Naive B cell (primary cell): ENCODE measurements at regions not wholly inside any gene's neighbourhood (a gene's known extent, or its start where the extent isn't known, plus 50 kb on each side); places are given as distances from the start of the nearest gene placed in this dataset.

Experiments
- ATAC-seq, 2 donors: fragments of 150-1000 bp; cut with Tn5 transposase; 2 replicates each; pipeline ENCODE4 v1.10.0; 2021; ENCODE audit warnings: low read depth in 2 of 2, mild to moderate bottlenecking in 2 of 2, moderate library complexity in 2 of 2
- DNase-seq: peaks from one replicate; pipeline ENCODE4 v3.0.0; 2022
- H3K27ac Mint-ChIP-seq, 6 donors: one replicate each; pipeline ENCODE4 v1.8.0; 2020 to 2022; ENCODE audit warnings: mild to moderate bottlenecking in 6 of 6, mixed read lengths in 6 of 6, moderate library complexity in 5 of 6, inconsistent platforms in 2 of 6
- H3K27me3 Mint-ChIP-seq, 3 donors: one replicate each; pipeline ENCODE4 v1.8.0; 2021 to 2022; ENCODE audit warnings: mixed read lengths in 3 of 3, mild to moderate bottlenecking in 1 of 3
- H3K36me3 Mint-ChIP-seq, 2 donors: one replicate each; pipeline ENCODE4 v1.8.0; 2020 to 2022; ENCODE audit warnings: mixed read lengths in 2 of 2, inconsistent platforms in 1 of 2, mild to moderate bottlenecking in 1 of 2
- H3K4me1 Mint-ChIP-seq, 3 donors: one replicate each; pipeline ENCODE4 v1.8.0; 2020 to 2022; ENCODE audit warnings: mixed read lengths in 3 of 3, inconsistent platforms in 1 of 3, mild to moderate bottlenecking in 1 of 3, moderate library complexity in 1 of 3
- H3K4me3 Mint-ChIP-seq, 8 donors: one replicate each; pipeline ENCODE4 v1.8.0; 2020 to 2022; ENCODE audit warnings: mild to moderate bottlenecking in 8 of 8, mixed read lengths in 8 of 8, moderate library complexity in 8 of 8, inconsistent platforms in 2 of 8
- H3K9me3 Mint-ChIP-seq, 7 donors: one replicate each; pipeline ENCODE4 v1.8.0; 2020 to 2022; ENCODE audit warnings: mixed read lengths in 7 of 7, mild to moderate bottlenecking in 5 of 7, inconsistent platforms in 2 of 7, moderate library complexity in 1 of 7

DNA sequence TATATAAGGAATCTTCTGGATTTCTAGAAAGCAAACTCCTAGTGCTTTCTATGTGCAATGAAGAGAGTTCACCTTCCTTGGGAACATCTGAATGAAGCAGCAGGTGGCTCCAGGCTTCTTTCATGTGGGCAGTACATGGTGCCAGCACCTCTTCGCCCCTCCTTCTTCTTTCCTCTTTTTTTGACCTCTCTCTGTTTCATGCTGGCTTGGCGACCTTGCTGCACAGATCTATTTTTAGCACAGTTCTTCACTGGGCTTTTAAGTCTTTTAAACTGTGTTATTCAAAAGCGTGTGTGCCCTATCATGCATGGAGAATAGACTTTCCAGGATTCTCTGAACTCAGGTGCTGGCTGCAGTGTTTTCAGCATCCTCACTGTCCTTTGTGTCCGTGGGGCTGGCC is 400.3 kb upstream of the PRKCQ start:
- H3K4me3 Mint-ChIP-seq: no peak overlapping the region
- no peak for ATAC-seq
- no peaks in the 10 kb centered on the region for H3K9me3 Mint-ChIP-seq
- DNase-seq: no peak
- H3K27me3 Mint-ChIP-seq: peaks cover 5 to 10% (median 6%) of the 10 kb centered on the region in 3 donors
- H3K4me1 Mint-ChIP-seq: peaks cover 0 to 5% (median 0%) of the 10 kb centered on the region in 3 donors
- peak overlapping the region in 1 of 6 donors; percentile 49 for H3K27ac Mint-ChIP-seq
- peaks cover 0 to 4% of the 10 kb centered on the region in 2 donors for H3K36me3 Mint-ChIP-seq

DNA sequence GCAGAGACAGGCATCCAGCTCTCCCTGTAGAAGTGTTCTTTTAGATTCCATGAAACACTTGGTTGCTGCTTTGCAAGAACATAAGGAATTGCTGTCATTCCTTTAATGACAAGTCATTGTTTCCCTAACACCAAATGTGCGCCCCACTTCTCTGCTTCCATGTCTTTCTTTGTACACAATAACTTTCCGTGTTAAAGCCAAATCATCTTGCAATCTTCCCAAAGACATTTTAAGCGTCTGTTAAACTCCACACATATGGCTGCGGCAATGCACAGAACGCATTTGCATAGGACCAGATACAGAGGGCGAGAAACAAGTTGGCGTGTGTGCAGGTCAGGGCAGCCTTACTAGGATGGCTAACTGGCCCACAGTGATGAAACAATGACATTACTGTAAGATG is 399.3 kb upstream of the PRKCQ start:
- peaks cover 0 to 4% of the 10 kb centered on the region in 2 donors for H3K36me3 Mint-ChIP-seq
- peaks cover 0 to 5% (median 0%) of the 10 kb centered on the region in 3 donors for H3K4me1 Mint-ChIP-seq
- peaks cover 5 to 10% (median 6%) of the 10 kb centered on the region in 3 donors for H3K27me3 Mint-ChIP-seq
- H3K4me3 Mint-ChIP-seq: no peak overlapping the region
- H3K27ac Mint-ChIP-seq: no peak overlapping the region
- DNase-seq: no peak
- ATAC-seq: no peak
- no peaks in the 10 kb centered on the region for H3K9me3 Mint-ChIP-seq

DNA sequence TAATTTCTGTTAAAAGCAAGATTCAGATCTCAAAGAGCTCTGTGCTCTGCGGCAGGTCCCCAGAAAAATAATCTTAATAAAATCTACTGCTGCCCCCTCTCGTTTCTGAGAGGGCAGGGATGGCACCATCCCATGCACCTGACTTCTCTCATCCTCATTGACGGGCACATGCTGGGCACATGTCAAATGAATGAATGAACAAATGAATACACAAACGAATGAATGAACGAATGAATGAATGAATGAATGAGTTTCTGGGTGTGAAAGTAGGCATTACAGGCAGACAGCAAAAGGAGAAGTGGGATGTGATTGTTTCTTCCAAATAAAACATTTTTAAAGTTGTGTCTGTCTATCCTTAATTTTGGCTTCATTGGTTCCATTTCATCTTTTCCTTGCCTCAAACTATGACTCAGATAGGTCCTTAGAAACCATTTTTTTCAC is 398.1 kb upstream of the PRKCQ start:
- Mint-ChIP-seq H3K27ac (no peak overlapping the region), H3K36me3 (no peaks in the 10 kb centered on the region), H3K9me3 (no peaks in the 10 kb centered on the region), H3K4me1 (peaks cover 0 to 5% (median 0%) of the 10 kb centered on the region in 3 donors), H3K4me3 (no peak overlapping the region), H3K27me3 (peaks cover 5 to 10% (median 6%) of the 10 kb centered on the region in 3 donors)
- ATAC-seq (no peak), DNase-seq (no peak)

DNA sequence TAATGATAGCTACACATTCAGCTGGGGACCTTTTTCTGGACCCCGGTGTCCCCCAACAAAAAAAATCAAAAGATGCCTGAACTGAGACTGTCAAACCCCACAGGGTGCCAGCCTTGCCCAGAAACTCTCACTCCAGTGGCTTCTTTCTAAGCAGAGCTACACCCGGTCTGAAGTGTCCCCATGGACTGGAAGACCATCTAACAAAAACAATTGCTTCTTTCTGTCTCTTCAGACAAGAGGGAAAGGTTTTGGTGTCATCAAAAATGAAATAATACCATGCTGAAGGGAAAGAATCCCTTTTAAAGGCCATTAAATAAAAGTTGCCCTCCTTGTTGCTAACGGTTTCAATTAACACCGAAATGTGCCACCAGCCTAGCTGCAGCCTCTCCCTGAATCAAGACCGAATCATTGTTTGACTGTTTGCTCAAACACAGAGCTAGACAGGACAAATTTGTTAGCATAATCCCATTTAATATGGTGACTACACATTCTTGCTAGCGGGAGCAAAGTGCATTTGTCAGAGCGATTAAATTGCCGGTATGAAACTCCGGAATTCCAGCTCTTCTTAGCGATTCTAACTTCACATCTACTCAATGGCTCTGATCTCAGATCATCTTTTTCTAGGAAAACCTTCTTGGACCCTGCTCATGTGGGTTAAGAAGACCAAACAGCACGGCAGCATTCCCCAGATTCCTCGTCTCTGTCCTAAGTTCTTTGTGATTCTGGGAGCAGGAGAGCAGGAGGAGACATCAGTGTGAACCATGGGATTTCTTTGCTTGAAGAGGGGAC is 397.5 kb upstream of the PRKCQ start:
- no peak for ATAC-seq

GRCh38 chr10:6973899-6974298 is 393.8 kb upstream of the PRKCQ start:
- Mint-ChIP-seq H3K27ac (no peak overlapping the region), H3K4me1 (no peaks in the 10 kb centered on the region), H3K27me3 (peaks cover 0 to 12% (median 6%) of the 10 kb centered on the region in 3 donors), H3K9me3 (peaks cover 0 to 3% (median 0%) of the 10 kb centered on the region in 7 donors), H3K36me3 (no peaks in the 10 kb centered on the region), H3K4me3 (no peak overlapping the region)
- DNase-seq (no peak), ATAC-seq (no peak)

More for the DNA sequence above, 397.5 kb upstream of the PRKCQ start:
- no peak for DNase-seq
- Mint-ChIP-seq H3K4me3 (no peak overlapping the region), H3K27ac (no peak overlapping the region), H3K27me3 (peaks cover 5 to 10% (median 6%) of the 10 kb centered on the region in 3 donors), H3K4me1 (peaks cover 0 to 5% (median 0%) of the 10 kb centered on the region in 3 donors), H3K36me3 (no peaks in the 10 kb centered on the region), H3K9me3 (no peaks in the 10 kb centered on the region)

- peaks cover 0 to 7% (median 0%) of the 10 kb centered on the region in 7 donors for H3K9me3 Mint-ChIP-seq
- H3K36me3 Mint-ChIP-seq: no peaks in the 10 kb centered on the region
- no peak overlapping the region for H3K27ac Mint-ChIP-seq
- no peak overlapping the region for H3K4me3 Mint-ChIP-seq
- ATAC-seq (no peak), DNase-seq (no peak)
- no peaks in the 10 kb centered on the region for H3K4me1 Mint-ChIP-seq
- peaks cover 0 to 12% (median 6%) of the 10 kb centered on the region in 3 donors for H3K27me3 Mint-ChIP-seq
These were observed 392.1 kb upstream of the PRKCQ start for GRCh38 chr10:6972226-6972625.

DNA sequence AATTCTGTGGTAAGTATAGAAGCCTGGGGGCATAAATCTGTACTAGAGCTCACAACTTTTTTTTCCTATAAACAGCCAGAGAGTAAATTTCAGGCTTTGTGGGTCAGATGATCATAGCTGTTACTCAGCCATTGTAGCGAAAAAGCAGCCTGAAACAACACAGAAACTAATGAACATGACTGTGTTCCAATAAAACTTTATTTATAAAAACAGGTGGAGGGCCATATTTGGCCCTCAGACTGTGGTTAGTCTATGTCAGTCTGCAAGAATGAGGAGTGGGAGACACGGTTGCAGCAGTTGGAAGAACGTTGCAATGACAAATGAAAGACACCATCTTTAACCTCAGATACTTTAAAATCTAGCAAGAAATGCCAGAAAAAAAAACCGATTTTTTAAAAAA is 389.6 kb upstream of the PRKCQ start:
- Mint-ChIP-seq H3K4me3 (no peak overlapping the region), H3K27ac (no peak overlapping the region), H3K4me1 (no peaks in the 10 kb centered on the region), H3K36me3 (no peaks in the 10 kb centered on the region), H3K9me3 (peaks cover 0 to 7% (median 0%) of the 10 kb centered on the region in 7 donors), H3K27me3 (peaks cover 0 to 10% (median 0%) of the 10 kb centered on the region in 3 donors)
- no peak for ATAC-seq
- no peak for DNase-seq

GRCh38 chr10:6964543-6964942 is 384.5 kb upstream of the PRKCQ start:
- Mint-ChIP-seq H3K4me1 (no peaks in the 10 kb centered on the region), H3K27me3 (peaks cover 0 to 8% (median 3%) of the 10 kb centered on the region in 3 donors), H3K4me3 (no peak overlapping the region), H3K27ac (no peak overlapping the region), H3K36me3 (no peaks in the 10 kb centered on the region), H3K9me3 (peaks cover 0 to 7% (median 0%) of the 10 kb centered on the region in 7 donors)
- DNase-seq (no peak), ATAC-seq (no peak)

DNA sequence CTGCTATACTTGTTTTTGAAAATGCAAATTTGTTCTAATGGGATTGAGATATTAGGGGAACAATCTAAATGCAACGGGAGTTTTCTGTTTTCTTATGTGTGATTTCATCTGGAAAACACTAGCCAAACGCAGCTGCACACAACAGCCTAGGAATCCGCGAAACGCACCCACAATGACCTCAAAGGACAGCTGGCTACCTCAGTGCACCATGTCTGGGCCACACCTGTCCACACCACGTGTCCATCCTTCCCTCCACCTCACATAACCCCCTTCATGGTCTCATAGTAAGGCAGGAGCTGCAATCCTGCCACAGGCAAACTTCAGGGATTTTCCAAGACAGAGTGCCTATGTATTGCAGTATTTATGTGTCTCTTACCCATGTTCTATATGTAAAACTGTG is 382.5 kb upstream of the PRKCQ start:
- Mint-ChIP-seq H3K4me3 (no peak overlapping the region), H3K4me1 (no peaks in the 10 kb centered on the region)
- ATAC-seq: no peak

DNA sequence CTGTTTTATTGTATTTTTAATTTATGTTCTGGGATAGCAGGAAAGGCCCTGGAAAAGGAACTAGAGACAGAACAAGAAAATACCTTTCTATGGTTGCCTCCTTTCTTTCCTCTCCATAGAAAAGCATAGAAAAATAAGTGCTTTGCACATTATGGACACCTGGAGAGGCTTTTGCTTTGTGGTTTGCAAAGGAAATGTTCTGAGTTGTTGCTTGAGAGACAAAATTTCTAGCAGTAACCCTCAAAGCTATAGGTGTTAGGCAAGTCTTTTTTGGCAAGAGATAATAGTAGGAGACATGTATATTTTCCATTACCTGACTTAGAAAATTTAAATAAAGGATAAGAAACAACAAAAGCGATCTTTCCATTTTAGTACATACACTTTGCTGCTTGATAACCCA is 378.6 kb upstream of the PRKCQ start:
- no peaks in the 10 kb centered on the region for H3K9me3 Mint-ChIP-seq
- no peak for ATAC-seq
- no peak overlapping the region for H3K4me3 Mint-ChIP-seq
- H3K4me1 Mint-ChIP-seq: no peaks in the 10 kb centered on the region
- H3K27ac Mint-ChIP-seq: peak overlapping the region in 1 of 6 donors; percentile 17
- no peak for DNase-seq
- no peaks in the 10 kb centered on the region for H3K36me3 Mint-ChIP-seq
- H3K27me3 Mint-ChIP-seq: peaks cover 0 to 8% (median 0%) of the 10 kb centered on the region in 3 donors

More for the DNA sequence above, 382.5 kb upstream of the PRKCQ start:
- no peaks in the 10 kb centered on the region for H3K36me3 Mint-ChIP-seq
- H3K27me3 Mint-ChIP-seq: peaks cover 0 to 8% (median 3%) of the 10 kb centered on the region in 3 donors
- H3K9me3 Mint-ChIP-seq: no peaks in the 10 kb centered on the region
- H3K27ac Mint-ChIP-seq: no peak overlapping the region
- no peak for DNase-seq

- Mint-ChIP-seq H3K27ac (no peak overlapping the region), H3K4me3 (no peak overlapping the region), H3K9me3 (no peaks in the 10 kb centered on the region), H3K36me3 (no peaks in the 10 kb centered on the region), H3K27me3 (peaks cover 0 to 8% (median 0%) of the 10 kb centered on the region in 3 donors), H3K4me1 (no peaks in the 10 kb centered on the region)
- no peak for DNase-seq
- ATAC-seq: no peak
These were observed 378.2 kb upstream of the PRKCQ start for GRCh38 chr10:6958254-6958653.

DNA sequence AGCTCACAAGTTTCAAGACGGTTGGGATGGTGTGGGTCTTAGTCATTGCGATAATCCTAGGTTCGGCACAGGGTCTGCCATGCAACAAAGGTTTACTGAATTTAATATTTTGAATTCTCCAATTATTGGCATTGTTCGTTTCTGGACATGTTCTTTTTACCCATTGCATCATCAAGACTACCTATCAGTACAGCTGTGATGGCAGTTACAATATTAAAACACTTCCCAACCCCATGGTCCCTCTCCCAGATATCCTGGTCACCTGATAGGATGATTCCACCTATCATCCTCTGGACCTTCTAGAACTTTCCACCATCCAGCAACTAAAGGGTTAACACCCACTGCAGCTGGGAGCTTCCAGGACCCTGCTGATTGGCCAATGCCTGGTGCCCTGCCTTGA is 377.8 kb upstream of the PRKCQ start:
- Mint-ChIP-seq H3K9me3 (no peaks in the 10 kb centered on the region), H3K27me3 (peaks cover 0 to 8% (median 0%) of the 10 kb centered on the region in 3 donors), H3K36me3 (no peaks in the 10 kb centered on the region), H3K4me1 (no peaks in the 10 kb centered on the region), H3K4me3 (no peak overlapping the region), H3K27ac (no peak overlapping the region)
- ATAC-seq (no peak), DNase-seq (no peak)

DNA sequence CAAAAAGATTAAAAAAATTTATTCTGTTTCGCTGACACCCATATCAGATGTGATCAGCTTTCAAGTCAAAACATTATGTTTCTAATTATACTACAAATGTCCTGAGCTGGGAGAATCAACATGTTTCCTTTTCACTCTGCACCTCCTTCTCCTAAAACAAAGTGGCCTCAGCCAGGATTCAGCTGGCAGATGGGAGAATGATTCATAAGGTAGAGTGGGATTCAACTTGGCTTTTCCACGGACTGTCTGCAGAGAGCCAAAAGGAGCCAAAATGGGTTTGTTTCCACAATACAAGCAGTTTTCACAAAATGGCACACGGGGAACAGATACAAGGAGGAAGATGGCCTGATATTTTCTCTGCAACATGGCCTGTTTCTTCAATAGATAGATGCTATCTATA is 376.5 kb upstream of the PRKCQ start:
- Mint-ChIP-seq H3K4me1 (no peaks in the 10 kb centered on the region), H3K27me3 (peaks cover 0 to 7% (median 0%) of the 10 kb centered on the region in 3 donors), H3K4me3 (no peak overlapping the region), H3K36me3 (no peaks in the 10 kb centered on the region), H3K27ac (no peak overlapping the region), H3K9me3 (no peaks in the 10 kb centered on the region)
- ATAC-seq (no peak), DNase-seq (no peak)

- Mint-ChIP-seq H3K9me3 (no peaks in the 10 kb centered on the region), H3K4me1 (no peaks in the 10 kb centered on the region), H3K27me3 (no peaks in the 10 kb centered on the region), H3K4me3 (no peak overlapping the region), H3K36me3 (no peaks in the 10 kb centered on the region), H3K27ac (no peak overlapping the region)
- DNase-seq (no peak), ATAC-seq (no peak)
These were observed 373.3 kb upstream of the PRKCQ start for GRCh38 chr10:6953271-6953801.
